HG03575 (cell line): ENCODE measurements at regions not wholly inside any gene's neighbourhood (a gene's known extent, or its start where the extent isn't known, plus 50 kb on each side); places are given as distances from the start of the nearest gene placed in this dataset.
"Not testable (repeated sequence)": the region's sequence is repeated elsewhere in the genome, so short reads cannot be mapped to it uniquely, and the experiment has no call there.

Experiments used
- ATAC-seq: cut with Tn5 transposase; IDR thresholded peaks from one replicate; pipeline ENCODE4 v1.9.1; 2021; ENCODE audit not compliant: unreplicated experiment, insufficient number of reproducible peaks, low FRiP score; ENCODE audit errors: extremely low read depth

GRCh38 chr1:190762325-190762724, 284.7 kb upstream of the BRINP3 start:
- ATAC-seq = no peak

- no peak for ATAC-seq
These were observed 315.2 kb upstream of the BRINP3 start for GRCh38 chr1:190792873-190793272.

GRCh38 chr1:190807629-190808028, 330.0 kb upstream of the BRINP3 start:
- no peak for ATAC-seq

GRCh38 chr1:190808035-190808434, 330.4 kb upstream of the BRINP3 start:
- ATAC-seq = no peak

- ATAC-seq = no peak
These were observed 331.6 kb upstream of the BRINP3 start for GRCh38 chr1:190809312-190809711.

GRCh38 chr1:190812996-190813395, 335.3 kb upstream of the BRINP3 start:
- ATAC-seq = no peak

- ATAC-seq = no peak
These were observed 354.8 kb upstream of the BRINP3 start for GRCh38 chr1:190832511-190832910.

GRCh38 chr1:190835658-190836057, 358.0 kb upstream of the BRINP3 start:
- ATAC-seq = no peak

GRCh38 chr1:190837200-190837599, 359.5 kb upstream of the BRINP3 start:
- ATAC-seq = not testable (repeated sequence)

GRCh38 chr1:190837888-190838287, 360.2 kb upstream of the BRINP3 start:
- ATAC-seq = no peak

- ATAC-seq = no peak
These were observed 369.5 kb upstream of the BRINP3 start for GRCh38 chr1:190847166-190847565.

- no peak for ATAC-seq
These were observed 371.7 kb upstream of the BRINP3 start for GRCh38 chr1:190849346-190849745.

GRCh38 chr1:190852611-190853010, 374.9 kb upstream of the BRINP3 start:
- no peak for ATAC-seq

- ATAC-seq = no peak
These were observed 380.5 kb upstream of the BRINP3 start for GRCh38 chr1:190858140-190858539.

GRCh38 chr1:190864013-190864641, 386.5 kb upstream of the BRINP3 start:
- no peak for ATAC-seq

- ATAC-seq = no peak
These were observed 402.7 kb upstream of the BRINP3 start for GRCh38 chr1:190880352-190880751.

GRCh38 chr1:190881064-190881463, 403.4 kb upstream of the BRINP3 start:
- ATAC-seq = no peak

GRCh38 chr1:190897233-190897632, 419.6 kb upstream of the BRINP3 start:
- no peak for ATAC-seq

- ATAC-seq = no peak
These were observed 426.5 kb upstream of the BRINP3 start for GRCh38 chr1:190904091-190904695.

- ATAC-seq = no peak
These were observed 428.6 kb upstream of the BRINP3 start for GRCh38 chr1:190906206-190906725.

- ATAC-seq = no peak
These were observed 430.6 kb upstream of the BRINP3 start for GRCh38 chr1:190908246-190908645.
